SK-N-SH (cell line): ENCODE measurements at regions not wholly inside any gene's neighbourhood (a gene's known extent, or its start where the extent isn't known, plus 50 kb on each side); places are given as distances from the start of the nearest gene placed in this dataset.

Experiments
- CTCF ChIP-seq: fragments of 200-600 bp; sonication (generic); IDR thresholded peaks from 2 replicates; pipeline ENCODE4 v1.6.1; 2017; ENCODE audit warnings: antibody characterized with exemption, mild to moderate bottlenecking, moderate library complexity
- FOXJ3 ChIP-seq: sonication (generic); formaldehyde crosslinking; IDR thresholded peaks from 2 replicates; pipeline ENCODE4 v1.5.1; 2020; ENCODE audit warnings: mild to moderate bottlenecking, missing genetic modification reagents
- GATA2 ChIP-seq: sonication (generic); formaldehyde crosslinking; IDR thresholded peaks from 2 replicates; pipeline ENCODE4 v1.5.0; 2020; ENCODE audit warnings: mild to moderate bottlenecking, missing genetic modification reagents
- MAX ChIP-seq: IDR thresholded peaks from 2 replicates; pipeline ENCODE4 v1.4.0; 2012; ENCODE audit warnings: low read depth
- POLR2AphosphoS5 ChIP-seq: IDR thresholded peaks from 2 replicates; pipeline ENCODE4 v1.6.1; 2012; ENCODE audit warnings: low read depth, low read length
- RXRA ChIP-seq: IDR thresholded peaks from 2 replicates; pipeline ENCODE4 v1.4.0; 2012; ENCODE audit warnings: low read depth, mild to moderate bottlenecking, borderline replicate concordance
- ZBTB33 ChIP-seq: IDR thresholded peaks from 2 replicates; pipeline ENCODE4 v1.4.0; 2012; ENCODE audit warnings: low read depth, borderline replicate concordance

GRCh38 chr6:134600671-134601070 lies 282.8 kb upstream of the SGK1 start:
- no peak for TF ChIP-seq POLR2AphosphoS5
- no peak for TF ChIP-seq CTCF
- no peak for TF ChIP-seq RXRA
- no peak for TF ChIP-seq MAX
- no peak for TF ChIP-seq ZBTB33
- TF ChIP-seq GATA2 (CRISPR knock-in tag), result no peak
- TF ChIP-seq FOXJ3 (CRISPR knock-in tag), result no peak
